K562 (cell line): ENCODE measurements at regions not wholly inside any gene's neighbourhood (a gene's known extent, or its start where the extent isn't known, plus 50 kb on each side); places are given as distances from the start of the nearest gene placed in this dataset.

Experiments used
- ATAC-seq: fragments of 200-7000 bp; cut with Tn5 transposase; 3 replicates; pipeline ENCODE4 v1.9.1; 2020; ENCODE audit warnings: moderate library complexity
- BruUV-seq: library from RNA; stranded (reverse); fragments of 400-500 nt; replicated peaks from 2 replicates; lab custom pipeline; 2021; lab: Mats Ljungman, UMichigan
- CTCF ChIA-PET: fragments of 300-600 bp; formaldehyde crosslinking; extraction: SDS; loops from one replicate; lab custom pipeline; 2021; ENCODE audit warnings: low intra/inter-chr PET ratio; lab: Yijun Ruan, JAX
- POLR2A ChIA-PET: fragments of 300-600, 350-650 bp; sonication (Branson Sonifier 250); formaldehyde crosslinking; extraction: SDS; loops from one replicate; lab custom pipeline; 2021; ENCODE audit warnings: antibody characterized with exemption, inconsistent platforms; lab: Yijun Ruan, JAX
- DNase-seq, 4 experiments: peaks; one replicate each; pipeline versions ENCODE4 v3.0.0 to v3.0.0-alpha.2; 2011 to 2018; ENCODE audit warnings: low spot score in 3 of 4, mixed read lengths in 3 of 4; ENCODE audit errors: extremely low read depth in 1 of 4
- FAIRE-seq: peaks from 2 replicates; lab custom pipeline; 2011; peaks lifted over from hg19 to GRCh38; lab: Jason Lieb, UNC
- H2AFZ ChIP-seq: 2 replicates; pipeline ENCODE4 v1.6.0; 2011; ENCODE audit warnings: low read depth, low read length, control low read depth, inconsistent platforms
- H3K27ac ChIP-seq: fragments of 200-600 bp; 3 replicates; pipeline ENCODE4 v1.8.0; 2011; ENCODE audit warnings: low read depth, mild to moderate bottlenecking, control low read depth, inconsistent platforms, low read length, moderate library complexity, mixed read lengths; ENCODE audit errors: extremely low read depth
- H3K27me3 ChIP-seq, 2 experiments: fragments of 300-600 bp in 1 of 2; 2 replicates in 1 of 2; 3 replicates in 1 of 2; pipeline versions ENCODE4 v1.6.0 to v1.8.0; 2011; ENCODE audit warnings: inconsistent platforms in 2 of 2, low read length in 2 of 2, mild to moderate bottlenecking in 1 of 2, mixed read lengths in 1 of 2, moderate library complexity in 1 of 2; ENCODE audit not compliant: control insufficient read depth in 2 of 2, insufficient read depth in 2 of 2
- H3K36me3 ChIP-seq: fragments of 300-600 bp; 3 replicates; pipeline ENCODE4 v1.8.0; 2011; ENCODE audit warnings: mild to moderate bottlenecking, low read length, inconsistent platforms; ENCODE audit not compliant: control insufficient read depth, insufficient read depth
- H3K4me1 ChIP-seq, 2 experiments: fragments of 200-600 bp in 1 of 2; replicated peaks in 1 of 2; 2 replicates in 1 of 2; 3 replicates in 1 of 2; pipeline versions ENCODE4 v1.5.1 to v1.8.0; 2011; ENCODE audit warnings: inconsistent platforms in 2 of 2, low read length in 2 of 2, mild to moderate bottlenecking in 1 of 2, mixed read lengths in 1 of 2, moderate library complexity in 1 of 2; ENCODE audit not compliant: control insufficient read depth in 2 of 2, insufficient read depth in 2 of 2
- H3K4me2 ChIP-seq: 2 replicates; pipeline ENCODE4 v1.6.1; 2011; ENCODE audit warnings: low read length, control low read depth, inconsistent platforms, mixed read lengths; ENCODE audit not compliant: insufficient read depth
- H3K4me3 ChIP-seq: fragments of 200-600 bp; sonication (generic), shearing (Covaris generic); 2 replicates; pipeline ENCODE4 v1.5.1; 2016; ENCODE audit warnings: control low read depth, inconsistent platforms
- H3K79me2 ChIP-seq: fragments of 200-600 bp; 3 replicates; pipeline ENCODE4 v1.8.0; 2011; ENCODE audit warnings: low read length, inconsistent platforms; ENCODE audit not compliant: control insufficient read depth, insufficient read depth
- H3K9ac ChIP-seq, 2 experiments: 2 replicates each; pipeline versions ENCODE4 v1.6.0 to v1.6.1; 2011; ENCODE audit warnings: low read depth in 2 of 2, low read length in 2 of 2, control low read depth in 1 of 2, inconsistent platforms in 1 of 2, mild to moderate bottlenecking in 1 of 2, mixed read lengths in 1 of 2; ENCODE audit not compliant: insufficient read depth in 1 of 2
- H3K9me1 ChIP-seq: one replicate; pipeline ENCODE4 v1.6.0; 2011; ENCODE audit warnings: inconsistent platforms, mild to moderate bottlenecking, low read length, moderate library complexity; ENCODE audit not compliant: control insufficient read depth, insufficient read depth
- H3K9me3 ChIP-seq: replicated peaks from 2 replicates; pipeline ENCODE4 v1.5.1; 2011; ENCODE audit warnings: low read depth, low read length, inconsistent platforms; ENCODE audit not compliant: control insufficient read depth, insufficient read depth
- H4K20me1 ChIP-seq: replicated peaks from 2 replicates; pipeline ENCODE4 v1.6.1; 2011; ENCODE audit warnings: low read length, inconsistent platforms, mixed read lengths; ENCODE audit not compliant: control insufficient read depth, insufficient read depth
- ZNF253 ChIP-seq: fragments of 250-450 bp; sonication (Bioruptor Pico); conservative IDR thresholded peaks from 2 replicates; pipeline ENCODE4 v1.6.1; 2021; ENCODE audit warnings: mild to moderate bottlenecking
- ZNF740 ChIP-seq, 3 experiments: fragments of 200-800 bp in 1 of 3; sonication (Bioruptor generic) in 1 of 3; sonication (generic) in 1 of 3; formaldehyde crosslinking in 1 of 3; IDR thresholded peaks; 2 replicates each; pipeline versions ENCODE4 v1.6.1 to v1.8.0; 2016 to 2022; ENCODE audit warnings: mild to moderate bottlenecking in 2 of 3, missing compliant biosample characterization in 2 of 3, missing genetic modification characterization in 2 of 3, missing genetic modification reagents in 1 of 3
- WGBS: fragments of 100-300 bp; shearing (Covaris generic); methylation state at CpG from one replicate; pipeline ENCODE4 v1.1.6; 2016; ENCODE audit warnings: low coverage, mixed read lengths; ENCODE audit not compliant: insufficient coverage; ENCODE audit errors: missing lambda C conversion rate; 5-methylcytosine and 5-hydroxymethylcytosine counted together
- in situ Hi-C: fragments of 300-500 bp; cut with MboI; formaldehyde crosslinking; loops from 4 replicates; pipeline ENCODE4 v1.15.0; 2018; ENCODE audit warnings: inconsistent platforms, mixed read lengths
- intact Hi-C: fragments of 100-400 bp; cut with micrococcal nuclease; formaldehyde crosslinking; loops from 2 replicates; pipeline ENCODE4 v1.14.2; 2022
- TF ChIP-seq, protein P1 (sequence below): fragments of 450-650 bp; formaldehyde crosslinking; IDR thresholded peaks from 2 replicates; pipeline ENCODE4 v1.4.0; 2022; ENCODE audit warnings: missing genetic modification characterization

DNA sequence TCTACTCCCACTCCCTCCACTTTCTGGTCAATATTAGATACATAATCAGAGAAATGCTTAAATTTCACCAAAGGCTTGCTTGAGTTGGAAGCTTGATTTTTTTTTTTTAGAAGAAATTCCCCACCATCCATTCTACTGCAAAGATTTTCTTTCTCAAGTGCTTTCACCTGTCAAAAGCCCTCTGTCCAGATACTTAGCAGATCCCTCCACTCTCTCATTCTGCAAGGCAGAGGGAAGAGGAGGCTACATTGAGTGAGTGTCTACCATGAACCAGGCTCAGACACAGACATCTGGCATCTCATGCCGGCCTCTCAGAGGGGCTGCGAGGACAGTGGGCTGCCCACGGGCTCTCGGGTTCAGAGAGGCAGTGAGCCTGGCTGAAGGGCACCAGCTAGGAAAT lies 127.6 kb upstream of the GSC start:
- TF ChIP-seq ZNF740 (CRISPR knock-in tag; IDR thresholded peaks at IDR 0.05), result no peak
- TF ChIP-seq ZNF740 (tag; IDR thresholded peaks at IDR 0.05), result no peak
- TF ChIP-seq, protein P1, sequence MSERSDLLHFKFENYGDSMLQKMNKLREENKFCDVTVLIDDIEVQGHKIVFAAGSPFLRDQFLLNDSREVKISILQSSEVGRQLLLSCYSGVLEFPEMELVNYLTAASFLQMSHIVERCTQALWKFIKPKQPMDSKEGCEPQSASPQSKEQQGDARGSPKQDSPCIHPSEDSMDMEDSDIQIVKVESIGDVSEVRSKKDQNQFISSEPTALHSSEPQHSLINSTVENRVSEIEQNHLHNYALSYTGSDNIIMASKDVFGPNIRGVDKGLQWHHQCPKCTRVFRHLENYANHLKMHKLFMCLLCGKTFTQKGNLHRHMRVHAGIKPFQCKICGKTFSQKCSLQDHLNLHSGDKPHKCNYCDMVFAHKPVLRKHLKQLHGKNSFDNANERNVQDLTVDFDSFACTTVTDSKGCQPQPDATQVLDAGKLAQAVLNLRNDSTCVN (CRISPR knock-in tag), result no peak
- no peak for TF ChIP-seq ZNF253 (CRISPR knock-in tag)
- TF ChIP-seq, all 486 proteins: peak for 0
- ChIA-PET CTCF (no interaction called here), POLR2A (no interaction called here)
- DNase-seq, result no peak
- H3K36me3 ChIP-seq, result no peaks in the 10 kb centered on the region
- H3K9me3 ChIP-seq, result no peaks in the 10 kb centered on the region
- H3K9me1 ChIP-seq, result no peaks in the 10 kb centered on the region
- H3K27me3 ChIP-seq, result peaks cover 0 to under 1% of the 10 kb centered on the region in 2 experiments; a peak in 1 of 5 replicates
- H3K9ac ChIP-seq, result no peak overlapping the region
- no peaks in the 10 kb centered on the region for H3K79me2 ChIP-seq
- no TSS peak for BruUV-seq
- 0% methylated on average over 4 of the region's 4 CpGs for WGBS
- H3K4me2 ChIP-seq, result no peak overlapping the region
- in situ Hi-C loops, result no loop called here
- intact Hi-C loops, result no loop called here
- no peak for FAIRE-seq
- H3K4me1 ChIP-seq, result no peaks in the 10 kb centered on the region
- no peak for ATAC-seq
- no peaks in the 10 kb centered on the region for H4K20me1 ChIP-seq
- no peak overlapping the region for H3K4me3 ChIP-seq
- no peak overlapping the region for H3K27ac ChIP-seq
- no peak overlapping the region for H2AFZ ChIP-seq
